SK-N-SH (cell line): ENCODE measurements at regions not wholly inside any gene's neighbourhood (a gene's known extent, or its start where the extent isn't known, plus 50 kb on each side); places are given as distances from the start of the nearest gene placed in this dataset.

ENCODE experiments used
- CTCF ChIA-PET: fragments of 300-600, 350-600 bp; formaldehyde crosslinking; extraction: SDS; loops from one replicate; lab custom pipeline; 2021; lab: Yijun Ruan, JAX
- POLR2A ChIA-PET: fragments of 350-600 bp; sonication (Branson Sonifier 250); formaldehyde crosslinking; extraction: SDS; loops from one replicate; lab custom pipeline; 2020; ENCODE audit warnings: antibody characterized with exemption, inconsistent platforms; lab: Yijun Ruan, JAX
- DNase-seq: peaks from one replicate; pipeline ENCODE4 v3.0.0; 2012
- H2AFZ ChIP-seq: fragments of 200-600 bp; sonication (generic); 2 replicates; pipeline ENCODE4 v1.8.1; 2016; ENCODE audit warnings: antibody characterized with exemption, mild to moderate bottlenecking, low read depth
- H3F3A ChIP-seq: fragments of 200-600 bp; sonication (generic); replicated peaks from 2 replicates; pipeline ENCODE3; 2016; ENCODE audit warnings: antibody characterized with exemption, mild to moderate bottlenecking; ENCODE audit not compliant: insufficient read depth
- H3K27ac ChIP-seq, 2 experiments: fragments of 200-500 bp in 1 of 2; fragments of 200-600 bp in 1 of 2; sonication (Bioruptor generic) in 1 of 2; sonication (generic), shearing (Covaris generic) in 1 of 2; 2 replicates each; pipeline versions ENCODE4 v1.5.1 to v1.6.1; 2014 to 2016; ENCODE audit warnings: low read depth in 2 of 2, inconsistent platforms in 1 of 2, low read length in 1 of 2, mild to moderate bottlenecking in 1 of 2, mixed read lengths in 1 of 2
- H3K27me3 ChIP-seq: fragments of 200-600 bp; sonication (generic), shearing (Covaris generic); 2 replicates; pipeline ENCODE4 v1.6.1; 2016; ENCODE audit warnings: mixed run types; ENCODE audit not compliant: insufficient read depth
- H3K36me3 ChIP-seq, 2 experiments: fragments of 200-500 bp in 1 of 2; fragments of 200-600 bp in 1 of 2; sonication (Bioruptor generic) in 1 of 2; sonication (generic) in 1 of 2; replicated peaks in 1 of 2; 2 replicates each; pipeline versions ENCODE3 to v1.5.1; 2014 to 2016; ENCODE audit warnings: low read length in 1 of 2, mild to moderate bottlenecking in 1 of 2; ENCODE audit not compliant: insufficient read depth in 2 of 2, control insufficient read depth in 1 of 2
- H3K4me1 ChIP-seq, 2 experiments: fragments of 200-500 bp in 1 of 2; fragments of 200-600 bp in 1 of 2; sonication (Bioruptor generic) in 1 of 2; sonication (generic), shearing (Covaris generic) in 1 of 2; 2 replicates each; pipeline versions ENCODE4 v1.5.1 to v1.6.1; 2014 to 2016; ENCODE audit warnings: low read depth in 1 of 2, low read length in 1 of 2, mixed run types in 1 of 2; ENCODE audit not compliant: insufficient read depth in 2 of 2, control insufficient read depth in 1 of 2
- H3K4me2 ChIP-seq: fragments of 200-600 bp; sonication (generic), shearing (Covaris generic); 2 replicates; pipeline ENCODE4 v1.6.1; 2017; ENCODE audit warnings: mixed run types
- H3K4me3 ChIP-seq, 2 experiments: fragments of 200-500 bp in 1 of 2; fragments of 200-600 bp in 1 of 2; sonication (Bioruptor generic) in 1 of 2; sonication (generic), shearing (Covaris generic) in 1 of 2; 2 replicates each; pipeline versions ENCODE4 v1.5.1 to v1.8.1; 2014 to 2016; ENCODE audit warnings: low read depth in 2 of 2, inconsistent platforms in 1 of 2, low read length in 1 of 2, mild to moderate bottlenecking in 1 of 2, mixed read lengths in 1 of 2, moderate library complexity in 1 of 2
- H3K79me2 ChIP-seq: fragments of 200-600 bp; sonication (generic); 2 replicates; pipeline ENCODE4 v1.8.1; 2017; ENCODE audit warnings: mild to moderate bottlenecking; ENCODE audit not compliant: insufficient read depth
- H3K9ac ChIP-seq: fragments of 200-600 bp; sonication (generic); 2 replicates; pipeline ENCODE4 v1.6.1; 2017; ENCODE audit warnings: mixed run types
- H3K9me2 ChIP-seq: fragments of 200-600 bp; sonication (generic); 2 replicates; pipeline ENCODE4 v1.6.1; 2017; ENCODE audit warnings: mixed run types
- H3K9me3 ChIP-seq: fragments of 200-600 bp; sonication (generic); 2 replicates; pipeline ENCODE4 v1.6.1; 2017; ENCODE audit warnings: mixed run types, mild to moderate bottlenecking, moderate library complexity
- H4K20me1 ChIP-seq: fragments of 200-600 bp; sonication (generic); 2 replicates; pipeline ENCODE4 v1.6.1; 2017; ENCODE audit warnings: mild to moderate bottlenecking, mixed run types; ENCODE audit not compliant: insufficient read depth
- ELF1 ChIP-seq: IDR thresholded peaks from 2 replicates; pipeline ENCODE4 v1.4.0; 2012
- EZH2phosphoT487 ChIP-seq: fragments of 200-600 bp; sonication (generic); IDR thresholded peaks from 2 replicates; pipeline ENCODE4 v1.6.1; 2017; ENCODE audit warnings: low read depth, mixed run types, mild to moderate bottlenecking, antibody characterized with exemption, moderate library complexity, borderline replicate concordance
- JUND ChIP-seq: IDR thresholded peaks from 2 replicates; pipeline ENCODE4 v1.4.0; 2012
- MEF2A ChIP-seq: IDR thresholded peaks from 2 replicates; pipeline ENCODE4 v1.4.0; 2012; ENCODE audit warnings: low read depth, borderline replicate concordance
- NFIC ChIP-seq: IDR thresholded peaks from 2 replicates; pipeline ENCODE4 v1.4.0; 2012; ENCODE audit warnings: borderline replicate concordance
- REST ChIP-seq: IDR thresholded peaks from 2 replicates; pipeline ENCODE4 v1.6.1; 2012; ENCODE audit warnings: mild to moderate bottlenecking, low read depth, low read length, moderate library complexity
- RFX5 ChIP-seq: IDR thresholded peaks from 2 replicates; pipeline ENCODE4 v1.6.1; 2012; ENCODE audit warnings: mild to moderate bottlenecking, improper control_type of control experiment, low read length
- RXRA ChIP-seq: IDR thresholded peaks from 2 replicates; pipeline ENCODE4 v1.4.0; 2012; ENCODE audit warnings: low read depth, mild to moderate bottlenecking, borderline replicate concordance
- SMC3 ChIP-seq: IDR thresholded peaks from 2 replicates; pipeline ENCODE4 v1.6.1; 2012; ENCODE audit warnings: low read depth, low read length, improper control_type of control experiment
- YY1 ChIP-seq: IDR thresholded peaks from 2 replicates; pipeline ENCODE4 v1.4.0; 2012; ENCODE audit warnings: low read depth, mild to moderate bottlenecking
- ZBTB33 ChIP-seq: IDR thresholded peaks from 2 replicates; pipeline ENCODE4 v1.4.0; 2012; ENCODE audit warnings: low read depth, borderline replicate concordance
- WGBS: methylation state at CpG from one replicate; pipeline ENCODE4 v1.1.6; 2017; ENCODE audit warnings: low lambda C conversion rate; 5-methylcytosine and 5-hydroxymethylcytosine counted together
- TF ChIP-seq, protein P1 (sequence below): fragments of 150-350 bp; IDR thresholded peaks from 2 replicates; pipeline ENCODE4 v1.6.1; 2017; ENCODE audit warnings: antibody characterized with exemption, low read length, low read depth, borderline replicate concordance
- TF ChIP-seq, protein P2 (sequence below): IDR thresholded peaks from 2 replicates; pipeline ENCODE4 v1.4.0; 2012; ENCODE audit warnings: low read depth

GRCh38 chr4:146105464-146105863 lies 70.1 kb upstream of the LSM6 start (continued):
- TF ChIP-seq REST (no peak), SMC3 (no peak)
- TF ChIP-seq, protein P1, sequence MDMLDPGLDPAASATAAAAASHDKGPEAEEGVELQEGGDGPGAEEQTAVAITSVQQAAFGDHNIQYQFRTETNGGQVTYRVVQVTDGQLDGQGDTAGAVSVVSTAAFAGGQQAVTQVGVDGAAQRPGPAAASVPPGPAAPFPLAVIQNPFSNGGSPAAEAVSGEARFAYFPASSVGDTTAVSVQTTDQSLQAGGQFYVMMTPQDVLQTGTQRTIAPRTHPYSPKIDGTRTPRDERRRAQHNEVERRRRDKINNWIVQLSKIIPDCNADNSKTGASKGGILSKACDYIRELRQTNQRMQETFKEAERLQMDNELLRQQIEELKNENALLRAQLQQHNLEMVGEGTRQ: no peak

GRCh38 chr4:146104541-146104940 lies 71.0 kb upstream of the LSM6 start:
- CTCF ChIA-PET: interaction anchor here (1.3 kb wide), 1 partner anchor 9 kb away, joined by 5 read pairs; no protein-coding TSS in a partner anchor

More at GRCh38 chr4:146104541-146104940, 71.0 kb upstream of the LSM6 start:
- Histone ChIP-seq H3F3A (no peaks in the 10 kb centered on the region), H4K20me1 (no peaks in the 10 kb centered on the region), H3K27me3 (no peaks in the 10 kb centered on the region), H3K9me2 (no peaks in the 10 kb centered on the region), H3K79me2 (no peaks in the 10 kb centered on the region), H3K4me1 (no peaks in the 10 kb centered on the region; a peak in 1 of 4 replicates), H3K4me3 (no peak overlapping the region), H2AFZ (no peak overlapping the region), H3K27ac (no peak overlapping the region), H3K9ac (no peak overlapping the region), H3K36me3 (no peaks in the 10 kb centered on the region), H3K9me3 (no peaks in the 10 kb centered on the region), H3K4me2 (no peak overlapping the region)
- TF ChIP-seq YY1 (no peak), MEF2A (no peak), REST (no peak), EZH2phosphoT487 (no peak), NFIC (no peak), RXRA (no peak), ZBTB33 (no peak), JUND (no peak), ELF1 (no peak), RFX5 (no peak)
- TF ChIP-seq, protein P2, sequence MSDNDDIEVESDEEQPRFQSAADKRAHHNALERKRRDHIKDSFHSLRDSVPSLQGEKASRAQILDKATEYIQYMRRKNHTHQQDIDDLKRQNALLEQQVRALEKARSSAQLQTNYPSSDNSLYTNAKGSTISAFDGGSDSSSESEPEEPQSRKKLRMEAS: no peak
- WGBS: 49% methylated on average over 4 of the region's 4 CpGs
- no peak for DNase-seq
- POLR2A ChIA-PET: no interaction called here
